Keratinocyte (primary cell): ENCODE measurements at regions not wholly inside any gene's neighbourhood (a gene's known extent, or its start where the extent isn't known, plus 50 kb on each side); places are given as distances from the start of the nearest gene placed in this dataset.

Experiments used
- DNase-seq: peaks from one replicate; pipeline ENCODE4 v3.0.0-alpha.2; 2011; ENCODE audit warnings: low read depth, missing footprints, low spot score
- FAIRE-seq: peaks from 2 replicates; lab custom pipeline; 2011; peaks lifted over from hg19 to GRCh38; lab: Jason Lieb, UNC
- H2AFZ ChIP-seq: 2 replicates; pipeline ENCODE4 v1.6.0; 2012; ENCODE audit warnings: low read length, control low read depth, inconsistent platforms; ENCODE audit not compliant: control insufficient read depth
- H3K27ac ChIP-seq: 2 replicates; pipeline ENCODE4 v1.5.1; 2011; ENCODE audit warnings: low read length; ENCODE audit not compliant: control insufficient read depth, insufficient read depth
- H3K27me3 ChIP-seq: 3 replicates; pipeline ENCODE4 v1.6.0; 2011; ENCODE audit warnings: low read length; ENCODE audit not compliant: control insufficient read depth, insufficient read depth; ENCODE audit errors: extremely low read depth
- H3K36me3 ChIP-seq, 2 experiments: 2 replicates in 1 of 2; 3 replicates in 1 of 2; pipeline ENCODE4 v1.5.1; 2011; ENCODE audit warnings: low read length in 2 of 2, mild to moderate bottlenecking in 1 of 2; ENCODE audit not compliant: control insufficient read depth in 2 of 2, insufficient read depth in 2 of 2; ENCODE audit errors: extremely low read depth in 1 of 2
- H3K4me1 ChIP-seq: 3 replicates; pipeline ENCODE4 v1.5.1; 2011; ENCODE audit warnings: low read length; ENCODE audit not compliant: control insufficient read depth, insufficient read depth; ENCODE audit errors: extremely low read depth
- H3K4me2 ChIP-seq: 3 replicates; pipeline ENCODE4 v1.6.0; 2011; ENCODE audit warnings: low read depth, low read length; ENCODE audit not compliant: control insufficient read depth, insufficient read depth; ENCODE audit errors: extremely low read depth
- H3K4me3 ChIP-seq, 3 experiments: fragments of 200-600 bp in 1 of 3; sonication (generic) in 1 of 3; 2 replicates in 2 of 3; 3 replicates in 1 of 3; pipeline ENCODE4 v1.5.1; 2011 to 2016; ENCODE audit warnings: low read length in 3 of 3, mild to moderate bottlenecking in 3 of 3, control low read depth in 2 of 3, inconsistent platforms in 1 of 3, low read depth in 1 of 3, mixed read lengths in 1 of 3, mixed run types in 1 of 3, moderate library complexity in 1 of 3; ENCODE audit not compliant: control insufficient read depth in 2 of 3, insufficient read depth in 2 of 3; ENCODE audit errors: extremely low read depth in 1 of 3
- H3K79me2 ChIP-seq: 2 replicates; pipeline ENCODE4 v1.6.0; 2012; ENCODE audit warnings: low read length; ENCODE audit not compliant: control insufficient read depth, insufficient read depth
- H3K9ac ChIP-seq: 3 replicates; pipeline ENCODE4 v1.6.0; 2011; ENCODE audit warnings: low read length; ENCODE audit not compliant: control insufficient read depth, insufficient read depth; ENCODE audit errors: extremely low read depth
- H3K9me1 ChIP-seq: 3 replicates; pipeline ENCODE4 v1.6.0; 2011; ENCODE audit warnings: low read length; ENCODE audit not compliant: control insufficient read depth, insufficient read depth; ENCODE audit errors: extremely low read depth
- H3K9me3 ChIP-seq: 2 replicates; pipeline ENCODE4 v1.5.1; 2012; ENCODE audit warnings: low read depth, low read length; ENCODE audit not compliant: control insufficient read depth
- H4K20me1 ChIP-seq: 3 replicates; pipeline ENCODE4 v1.6.0; 2011; ENCODE audit warnings: low read length; ENCODE audit not compliant: control insufficient read depth, insufficient read depth; ENCODE audit errors: extremely low read depth
- CTCF ChIP-seq, 3 experiments: IDR thresholded peaks in 1 of 3; conservative IDR thresholded peaks in 1 of 3; optimal IDR thresholded peaks in 1 of 3; 2 replicates in 2 of 3; 3 replicates in 1 of 3; pipeline versions ENCODE3 to v1.5.1; 2011; ENCODE audit warnings: low read length in 3 of 3, mild to moderate bottlenecking in 3 of 3, moderate library complexity in 2 of 3, control low read depth in 1 of 3, inconsistent platforms in 1 of 3; ENCODE audit not compliant: insufficient read depth in 2 of 3; ENCODE audit errors: extremely low read depth in 1 of 3
- EZH2 ChIP-seq: IDR thresholded peaks from one replicate; pipeline ENCODE4 v1.6.1; 2012; ENCODE audit warnings: inconsistent platforms, mild to moderate bottlenecking, low read length, moderate library complexity
- dilution Hi-C: fragments of 300-500 bp; cut with MboI; formaldehyde crosslinking; loops from one replicate; pipeline ENCODE4 v1.7.0; 2020; ENCODE audit warnings: low sequenced_read_pairs; ENCODE audit not compliant: extremely low pct_ligation_motif_present

GRCh38 chr10:131532291-131532690, 220.8 kb upstream of the TCERG1L start:
- dilution Hi-C loops, result no loop called here
- Histone ChIP-seq H3K4me2 (no peak overlapping the region), H3K4me3 (no peak overlapping the region), H2AFZ (no peak overlapping the region), H3K4me1 (no peaks in the 10 kb centered on the region), H3K27ac (no peak overlapping the region), H3K27me3 (no peaks in the 10 kb centered on the region), H3K9ac (no peak overlapping the region), H3K36me3 (no peaks in the 10 kb centered on the region), H4K20me1 (no peaks in the 10 kb centered on the region), H3K9me1 (no peaks in the 10 kb centered on the region), H3K9me3 (peaks cover 21% of the 10 kb centered on the region), H3K79me2 (no peaks in the 10 kb centered on the region)
- TF ChIP-seq CTCF (optimal IDR thresholded peaks at IDR 0.05 in 1 of 3, IDR thresholded peaks at IDR 0.05 in 1 of 3, conservative IDR thresholded peaks at IDR 0.05 in 1 of 3; ENCODE audit: extremely low read depth in 1 of 3, insufficient read depth in 2 of 3, low read length in 3 of 3) (no peak), EZH2 (no peak)
- DNase-seq (no peak), FAIRE-seq (no peak)

- Histone ChIP-seq H3K36me3 (no peaks in the 10 kb centered on the region), H4K20me1 (no peaks in the 10 kb centered on the region), H3K9me1 (no peaks in the 10 kb centered on the region), H3K27ac (no peak overlapping the region), H3K9ac (no peak overlapping the region), H3K9me3 (peaks cover 21% of the 10 kb centered on the region), H3K4me3 (no peak overlapping the region), H3K4me1 (no peaks in the 10 kb centered on the region), H3K79me2 (no peaks in the 10 kb centered on the region), H2AFZ (no peak overlapping the region), H3K27me3 (no peaks in the 10 kb centered on the region), H3K4me2 (no peak overlapping the region)
- DNase-seq (no peak), FAIRE-seq (no peak)
- dilution Hi-C loops, result no loop called here
- TF ChIP-seq CTCF (optimal IDR thresholded peaks at IDR 0.05 in 1 of 3, IDR thresholded peaks at IDR 0.05 in 1 of 3, conservative IDR thresholded peaks at IDR 0.05 in 1 of 3; ENCODE audit: extremely low read depth in 1 of 3, insufficient read depth in 2 of 3, low read length in 3 of 3) (no peak), EZH2 (no peak)
Measured at GRCh38 chr10:131532745-131533341, 221.3 kb upstream of the TCERG1L start.
